AG09319 (cell line): ENCODE measurements at regions not wholly inside any gene's neighbourhood (a gene's known extent, or its start where the extent isn't known, plus 50 kb on each side); places are given as distances from the start of the nearest gene placed in this dataset.

ENCODE experiments used
- DNase-seq: peaks from one replicate; pipeline ENCODE4 v3.0.0-alpha.2; 2010; ENCODE audit warnings: low read depth; ENCODE audit errors: extremely low read depth
- TF ChIP-seq, protein P1 (sequence below): IDR thresholded peaks from 2 replicates; pipeline ENCODE4 v1.5.1; 2011; ENCODE audit warnings: low read depth, mild to moderate bottlenecking, inconsistent platforms, low read length, moderate library complexity

DNA sequence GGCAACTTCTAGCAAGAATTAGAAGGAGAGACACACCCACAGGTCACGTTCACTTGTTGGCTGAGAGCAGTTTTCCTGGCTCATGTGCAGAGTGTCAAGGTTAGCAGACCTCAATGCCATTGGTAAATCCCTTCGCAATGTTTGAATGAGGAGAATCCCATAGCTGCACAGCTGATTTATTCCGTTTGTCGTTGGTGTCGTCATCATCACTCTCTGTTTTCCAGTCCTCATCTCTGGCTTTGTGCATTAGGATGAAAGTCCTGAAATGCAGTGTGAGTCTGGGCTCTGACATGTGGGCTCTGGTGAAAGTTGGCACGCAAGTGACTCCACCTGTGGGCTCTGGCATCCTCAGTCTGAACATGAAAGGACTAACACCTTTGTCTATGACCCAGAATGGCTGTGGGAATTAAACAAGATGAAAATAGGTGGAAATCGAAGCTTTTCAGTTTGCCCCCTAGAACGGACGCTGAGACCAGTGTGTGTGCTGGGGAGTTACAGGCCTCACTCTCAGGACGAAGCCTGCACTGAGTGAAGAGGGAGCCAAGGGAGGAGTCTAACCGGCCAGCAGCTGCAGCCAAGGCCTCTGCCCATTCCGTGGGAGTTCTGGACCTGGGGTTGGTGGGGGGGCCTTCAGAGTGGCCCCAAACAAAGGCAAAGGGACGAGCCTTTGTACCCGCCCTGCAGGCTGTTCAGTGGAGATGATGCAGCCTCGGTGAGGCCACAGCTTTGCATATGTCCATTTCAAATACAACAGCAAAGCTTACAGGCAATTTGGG, 74.8 kb upstream of the ZNF516 start:
- DNase-seq: no peak

DNA sequence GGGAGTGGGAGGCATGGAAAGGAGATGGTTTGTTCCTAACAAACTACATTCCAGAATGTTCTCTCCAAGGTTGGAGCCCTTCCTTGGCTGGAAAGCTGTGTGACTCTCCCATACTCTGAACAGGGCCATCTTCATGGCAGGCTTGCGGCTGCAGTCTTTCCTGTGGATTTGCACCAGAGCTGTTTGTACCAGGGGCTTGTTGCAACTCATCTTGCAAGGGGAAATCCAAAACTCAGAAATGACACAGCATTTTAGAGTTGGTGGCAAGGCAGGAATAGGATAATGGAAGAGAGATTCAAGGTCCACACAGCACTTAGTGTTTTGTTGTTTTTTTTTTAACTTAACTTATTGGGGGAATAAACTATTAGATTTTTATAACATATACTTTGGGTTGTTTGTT, 73.7 kb upstream of the ZNF516 start:
- DNase-seq: no peak
- TF ChIP-seq, protein P1, sequence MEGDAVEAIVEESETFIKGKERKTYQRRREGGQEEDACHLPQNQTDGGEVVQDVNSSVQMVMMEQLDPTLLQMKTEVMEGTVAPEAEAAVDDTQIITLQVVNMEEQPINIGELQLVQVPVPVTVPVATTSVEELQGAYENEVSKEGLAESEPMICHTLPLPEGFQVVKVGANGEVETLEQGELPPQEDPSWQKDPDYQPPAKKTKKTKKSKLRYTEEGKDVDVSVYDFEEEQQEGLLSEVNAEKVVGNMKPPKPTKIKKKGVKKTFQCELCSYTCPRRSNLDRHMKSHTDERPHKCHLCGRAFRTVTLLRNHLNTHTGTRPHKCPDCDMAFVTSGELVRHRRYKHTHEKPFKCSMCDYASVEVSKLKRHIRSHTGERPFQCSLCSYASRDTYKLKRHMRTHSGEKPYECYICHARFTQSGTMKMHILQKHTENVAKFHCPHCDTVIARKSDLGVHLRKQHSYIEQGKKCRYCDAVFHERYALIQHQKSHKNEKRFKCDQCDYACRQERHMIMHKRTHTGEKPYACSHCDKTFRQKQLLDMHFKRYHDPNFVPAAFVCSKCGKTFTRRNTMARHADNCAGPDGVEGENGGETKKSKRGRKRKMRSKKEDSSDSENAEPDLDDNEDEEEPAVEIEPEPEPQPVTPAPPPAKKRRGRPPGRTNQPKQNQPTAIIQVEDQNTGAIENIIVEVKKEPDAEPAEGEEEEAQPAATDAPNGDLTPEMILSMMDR: no peak

More for the DNA sequence above, 74.8 kb upstream of the ZNF516 start:
- TF ChIP-seq, protein P1: no peak

DNA sequence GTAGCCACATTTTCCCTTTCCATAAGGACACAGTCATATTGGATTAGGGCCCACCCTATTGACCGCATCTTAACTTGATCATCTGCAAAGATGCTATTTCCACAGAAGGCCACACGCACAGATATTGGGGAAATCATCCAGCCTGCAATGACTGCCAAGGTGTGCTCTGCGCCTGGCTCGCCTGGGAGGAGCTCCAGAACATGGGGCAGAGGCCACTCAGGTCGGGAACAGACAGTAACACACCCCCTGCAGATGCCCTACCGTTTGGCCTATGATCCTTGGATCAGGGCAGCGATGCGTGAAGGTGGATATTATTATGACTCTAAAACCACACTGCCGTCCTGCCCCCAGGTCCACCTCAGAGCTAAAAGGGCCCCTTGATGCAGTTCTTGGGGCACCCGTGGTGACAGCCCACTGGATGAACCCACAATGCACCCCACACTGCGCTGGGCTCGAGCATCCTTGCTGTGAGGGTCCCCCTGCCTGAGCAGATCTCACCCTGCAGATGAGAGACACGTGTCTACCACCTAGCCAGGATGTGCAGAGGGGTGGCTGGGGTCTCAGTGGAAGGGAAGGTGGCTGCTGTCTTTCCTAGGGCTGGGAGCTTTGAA, 72.9 kb upstream of the ZNF516 start:
- no peak for DNase-seq
- TF ChIP-seq, protein P1: no peak

DNA sequence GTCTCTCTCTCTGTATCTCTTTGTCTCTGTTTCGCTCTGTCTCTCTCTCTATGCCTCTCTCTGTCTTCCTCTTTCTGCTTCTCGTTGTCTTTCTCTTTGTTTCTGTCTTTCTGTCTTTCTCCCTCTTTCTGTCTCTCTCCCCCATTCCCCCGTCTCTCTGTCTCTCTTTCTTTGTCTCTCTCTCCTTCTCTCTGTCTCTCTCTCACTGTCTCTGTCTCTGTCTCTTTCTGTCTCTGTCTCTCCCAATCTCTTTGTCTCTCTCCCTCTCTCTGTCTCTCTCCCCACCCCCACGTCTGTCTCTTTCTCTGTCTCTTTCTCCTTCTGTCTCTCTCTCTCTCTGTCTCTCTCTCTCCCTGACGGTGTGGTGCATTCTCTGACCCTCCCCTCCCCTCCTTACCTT, 71.9 kb upstream of the ZNF516 start:
- DNase-seq: no peak

DNA sequence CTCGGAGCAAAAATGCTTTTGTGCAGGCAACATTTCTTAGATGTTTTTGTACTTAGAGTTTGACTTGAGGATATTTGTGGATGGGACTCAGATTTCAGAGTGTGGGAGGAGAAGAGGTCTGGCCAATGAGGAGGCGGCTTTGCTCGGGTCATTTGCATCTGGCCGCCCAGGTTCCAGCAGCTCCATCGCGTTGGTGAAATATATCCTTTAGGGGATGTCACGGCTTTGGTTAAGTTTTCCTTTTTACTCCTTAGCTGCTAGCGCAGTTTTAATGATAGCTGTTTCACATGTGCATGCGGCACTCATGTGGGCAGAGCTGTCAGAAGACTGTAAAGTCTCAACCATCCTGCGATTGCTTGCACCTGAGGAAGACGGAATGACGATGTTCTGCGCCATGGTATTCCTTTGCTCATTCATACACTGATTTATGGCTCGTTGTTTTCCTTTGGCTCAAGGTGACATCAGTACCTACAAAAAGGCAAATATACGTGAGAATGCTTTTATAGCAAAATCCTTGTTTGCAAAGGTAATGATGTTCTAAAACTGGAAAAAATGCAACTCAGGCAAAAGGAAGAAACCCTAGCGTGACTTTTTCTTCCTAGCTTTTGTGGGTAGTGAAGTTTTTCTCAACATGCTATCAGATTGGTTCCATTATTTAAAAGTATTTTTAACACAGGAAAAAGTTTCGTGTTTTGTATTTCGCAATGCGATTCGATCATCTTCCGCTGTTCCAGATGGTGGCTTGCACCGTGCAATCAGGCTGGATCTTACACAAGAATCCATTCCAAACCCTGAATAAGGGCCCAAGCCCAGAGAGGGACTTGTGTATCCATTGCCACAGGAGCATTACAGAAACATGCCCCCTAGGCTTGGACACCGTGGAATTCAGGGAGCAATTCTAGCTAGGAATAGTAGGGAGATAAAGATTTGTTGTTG, 70.5 kb upstream of the ZNF516 start:
- peak; percentile 95 for DNase-seq
- TF ChIP-seq, protein P1: peak; percentile 3; the same call in 1 of the 2 replicates

More for the DNA sequence above, 71.9 kb upstream of the ZNF516 start:
- TF ChIP-seq, protein P1: no peak

DNA sequence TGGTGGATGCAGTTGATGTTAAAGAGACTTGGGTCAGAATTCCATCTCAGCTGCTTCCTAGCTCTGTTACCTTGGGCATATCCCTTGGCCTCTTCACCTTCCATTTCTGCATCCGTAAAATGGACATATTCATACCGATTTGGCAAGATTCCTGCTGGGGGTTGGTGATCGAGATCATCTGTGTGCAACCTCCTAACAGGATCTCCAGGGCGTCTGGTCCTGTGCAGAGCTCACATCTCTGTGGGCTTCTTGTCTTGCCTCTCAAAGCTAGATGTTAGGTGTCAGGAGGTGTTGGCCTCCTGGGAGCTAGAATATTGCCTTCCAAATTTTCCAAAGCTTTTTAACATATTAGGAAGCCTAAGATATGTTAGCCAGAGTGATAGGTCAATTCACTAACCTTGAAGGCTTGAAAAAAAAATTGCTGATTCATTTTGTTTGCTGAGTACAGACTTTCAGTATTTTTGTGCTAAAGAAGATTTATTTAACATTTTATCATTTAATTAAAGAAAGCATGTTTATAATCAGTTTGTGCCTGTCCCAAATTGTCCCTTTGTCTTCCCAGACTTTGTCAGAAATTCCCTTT, 69.7 kb upstream of the ZNF516 start:
- TF ChIP-seq, protein P1: no peak
- DNase-seq: no peak
